WERI-Rb-1 (cell line): ENCODE measurements at regions not wholly inside any gene's neighbourhood (a gene's known extent, or its start where the extent isn't known, plus 50 kb on each side); places are given as distances from the start of the nearest gene placed in this dataset.

Experiments
- DNase-seq: peaks from one replicate; pipeline ENCODE4 v3.0.0-alpha.2; 2020
- H3K27ac ChIP-seq: fragments of 250-450 bp; sonication (Bioruptor Pico); 2 replicates; pipeline ENCODE4 v1.5.1; 2020; ENCODE audit warnings: mild to moderate bottlenecking, moderate library complexity
- H3K27me3 ChIP-seq: fragments of 250-450 bp; sonication (Bioruptor Pico); 2 replicates; pipeline ENCODE4 v1.5.1; 2021; ENCODE audit warnings: mild to moderate bottlenecking, low read depth, moderate library complexity; ENCODE audit not compliant: insufficient read depth, severe bottlenecking
- H3K36me3 ChIP-seq: fragments of 250-450 bp; sonication (Bioruptor Pico); 2 replicates; pipeline ENCODE4 v1.5.1; 2020; ENCODE audit warnings: mild to moderate bottlenecking, moderate library complexity
- H3K4me3 ChIP-seq: 2 replicates; pipeline ENCODE4 v1.5.1; 2011; ENCODE audit warnings: low read depth, mild to moderate bottlenecking, control low read depth, low read length
- H3K9me3 ChIP-seq: fragments of 250-450 bp; sonication (Bioruptor Pico); 2 replicates; pipeline ENCODE4 v1.5.1; 2021; ENCODE audit warnings: mild to moderate bottlenecking, moderate library complexity; ENCODE audit not compliant: severe bottlenecking
- CTCF ChIP-seq: IDR thresholded peaks from 2 replicates; pipeline ENCODE4 v1.5.1; 2011; ENCODE audit warnings: low read depth, mild to moderate bottlenecking, control low read depth, inconsistent platforms, low read length

- TF ChIP-seq CTCF: no peak
Measured at GRCh38 chr3:182108371-182108770, 396.6 kb downstream of the SOX2 start.

GRCh38 chr3:182111967-182112366 lies 400.2 kb downstream of the SOX2 start:
- no peak for DNase-seq

More at GRCh38 chr3:182108371-182108770, 396.6 kb downstream of the SOX2 start:
- Histone ChIP-seq H3K4me3 (no peak overlapping the region), H3K36me3 (no peaks in the 10 kb centered on the region), H3K9me3 (peaks cover 15% of the 10 kb centered on the region), H3K27ac (no peak overlapping the region), H3K27me3 (peaks cover 32% of the 10 kb centered on the region)
- DNase-seq: no peak

GRCh38 chr3:182115328-182116015 lies 403.7 kb downstream of the SOX2 start:
- Histone ChIP-seq H3K4me3 (no peak overlapping the region), H3K9me3 (no peaks in the 10 kb centered on the region), H3K27me3 (peaks cover 19% of the 10 kb centered on the region), H3K36me3 (no peaks in the 10 kb centered on the region), H3K27ac (no peak overlapping the region)
- DNase-seq: no peak
- no peak for TF ChIP-seq CTCF

More at GRCh38 chr3:182111967-182112366, 400.2 kb downstream of the SOX2 start:
- TF ChIP-seq CTCF: no peak
- H3K36me3 ChIP-seq: no peaks in the 10 kb centered on the region
- no peak overlapping the region for H3K27ac ChIP-seq
- H3K4me3 ChIP-seq: no peak overlapping the region
- H3K27me3 ChIP-seq: peaks cover 13% of the 10 kb centered on the region
- peaks cover 15% of the 10 kb centered on the region for H3K9me3 ChIP-seq

- H3K27me3 ChIP-seq: peaks cover 25% of the 10 kb centered on the region
- H3K4me3 ChIP-seq: no peak overlapping the region
- no peak for DNase-seq
- H3K9me3 ChIP-seq: no peaks in the 10 kb centered on the region
- no peaks in the 10 kb centered on the region for H3K36me3 ChIP-seq
- no peak overlapping the region for H3K27ac ChIP-seq
- TF ChIP-seq CTCF: no peak
Measured at GRCh38 chr3:182116386-182116785, 404.7 kb downstream of the SOX2 start.

GRCh38 chr3:182117131-182117530 lies 405.4 kb downstream of the SOX2 start:
- H3K27ac ChIP-seq: no peak overlapping the region
- H3K27me3 ChIP-seq: peaks cover 29% of the 10 kb centered on the region
- no peak for TF ChIP-seq CTCF
- H3K9me3 ChIP-seq: no peaks in the 10 kb centered on the region
- no peaks in the 10 kb centered on the region for H3K36me3 ChIP-seq
- H3K4me3 ChIP-seq: no peak overlapping the region
- DNase-seq: no peak

GRCh38 chr3:182117583-182117982 lies 405.9 kb downstream of the SOX2 start:
- H3K27ac ChIP-seq: no peak overlapping the region
- peaks cover 32% of the 10 kb centered on the region for H3K27me3 ChIP-seq
- no peaks in the 10 kb centered on the region for H3K36me3 ChIP-seq
- DNase-seq: no peak
- no peak overlapping the region for H3K4me3 ChIP-seq
- no peaks in the 10 kb centered on the region for H3K9me3 ChIP-seq
- no peak for TF ChIP-seq CTCF
